ENCODE measurements at regions not wholly inside any gene's neighbourhood (a gene's known extent, or its start where the extent isn't known, plus 50 kb on each side); places are given as distances from the start of the nearest gene placed in this dataset.

DNA sequence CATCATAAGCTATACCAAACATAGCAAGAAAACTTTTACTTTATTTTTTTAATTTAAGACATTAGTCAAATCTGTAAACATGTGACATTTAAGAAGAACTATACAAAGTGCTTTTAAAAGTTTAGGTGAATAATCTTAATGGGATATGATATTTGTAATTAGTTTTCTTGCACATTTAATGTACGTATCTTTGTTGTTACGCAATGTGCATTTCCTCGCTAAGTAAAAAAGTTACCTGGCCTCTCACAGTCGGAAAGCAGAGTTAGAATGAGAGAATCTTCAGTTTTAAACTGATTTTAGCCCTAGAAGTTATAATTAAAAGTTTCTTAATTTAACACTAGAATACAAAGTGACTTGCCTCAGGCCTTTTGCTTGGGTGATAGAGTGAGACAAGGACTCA lies 589.8 kb downstream of the DMRTA1 start:
- in situ Hi-C loops (cut with MboI; ENCODE audit: low sequenced_read_pairs) (no loop called here), intact Hi-C loops (cut with micrococcal nuclease) (loop anchor here (5.0 kb wide), 1 partner anchor 44 kb away; no protein-coding TSS in a partner anchor), dilution Hi-C loops (cut with HindIII; ENCODE audit: low sequenced_read_pairs, unreplicated experiment) (no loop called here)
- Histone ChIP-seq H3K9me3 (ENCODE audit: control insufficient read depth, insufficient read depth, low read length) (no peaks in the 10 kb centered on the region), H3K4ac (ENCODE audit: low read depth, low read length) (no peak overlapping the region), H2AFZ (replicated peaks; ENCODE audit: low read length, poor library complexity) (no peak overlapping the region), H3K23ac (ENCODE audit: low read depth, low read length) (no peak overlapping the region), H4K5ac (ENCODE audit: low read depth, low read length) (no peak overlapping the region), H2BK15ac (ENCODE audit: low read depth, low read length) (no peak overlapping the region), H3K14ac (replicated peaks; ENCODE audit: low read depth, low read length) (no peak overlapping the region), H3K27ac (ENCODE audit: insufficient read depth, low read length) (no peak overlapping the region), H4K91ac (ENCODE audit: insufficient read depth, low read depth, low read length) (no peak overlapping the region), H3K4me1 (ENCODE audit: control insufficient read depth, insufficient read depth, low read length) (no peaks in the 10 kb centered on the region), H3K9ac (ENCODE audit: low read depth, low read length) (no peak overlapping the region), H2BK5ac (ENCODE audit: low read depth, low read length, poor library complexity, severe bottlenecking) (no peak overlapping the region), H4K20me1 (ENCODE audit: insufficient read depth, low read length) (no peaks in the 10 kb centered on the region), H3K9me1 (ENCODE audit: insufficient read depth, low read length) (no peaks in the 10 kb centered on the region), H2AK9ac (replicated peaks; ENCODE audit: low read depth, low read length, poor library complexity) (no peak overlapping the region), H2AK5ac (ENCODE audit: low read depth, low read length) (no peak overlapping the region), H3K27me3 (ENCODE audit: control insufficient read depth, insufficient read depth, low read length) (no peaks in the 10 kb centered on the region), H3K79me1 (ENCODE audit: low read depth in 1 of 2, low read length in 2 of 2) (no peaks in the 10 kb centered on the region), H3K18ac (ENCODE audit: low read depth, low read length) (no peak overlapping the region), H3K4me3 (ENCODE audit: insufficient read depth, low read depth, low read length) (no peak overlapping the region), H3K36me3 (ENCODE audit: control insufficient read depth, insufficient read depth, low read length) (no peaks in the 10 kb centered on the region), H4K8ac (ENCODE audit: low read depth in 2 of 2, low read length in 2 of 2) (no peak overlapping the region), H2BK20ac (ENCODE audit: low read depth, low read length) (no peak overlapping the region), H2BK120ac (ENCODE audit: low read depth, low read length) (no peak overlapping the region), H3K56ac (ENCODE audit: extremely low read depth, insufficient read depth, low read length) (no peak overlapping the region), H3K4me2 (ENCODE audit: low read depth, low read length) (no peak overlapping the region)
- BruUV-seq (replicated peaks): no TSS peak
- no CpG with 5 or more reads among the region's 4 CpGs for WGBS, 2 experiments (ENCODE audit: extremely low coverage in 2 of 2, insufficient read length in 1 of 2)
- POLR2A ChIA-PET (ENCODE audit: unreplicated experiment): no interaction called here
- CTCF ChIA-PET: no interaction called here
- DNase-seq: no peak
- ATAC-seq (ENCODE audit: low read depth): no peak
- peak; percentile 81 for TF ChIP-seq CEBPB (IDR thresholded peaks at IDR 0.05; ENCODE audit: low read depth, low read length)
- TF ChIP-seq RAD21 (IDR thresholded peaks at IDR 0.05; ENCODE audit: low read length): no peak

Data from IMR-90 (cell line).